Body of pancreas (tissue), 4 donors: ENCODE measurements at regions not wholly inside any gene's neighbourhood (a gene's known extent, or its start where the extent isn't known, plus 50 kb on each side); places are given as distances from the start of the nearest gene placed in this dataset.

Experiments
- ATAC-seq: fragments of 150-250 bp; one replicate; pipeline ENCODE4 v1.9.1; 2016
- DNase-seq, 4 donors: peaks; one replicate each; pipeline ENCODE4 v3.0.0-alpha.2; 2019
- H3K27ac ChIP-seq, 4 donors: fragments of 200-600 bp; sonication (generic); 1 replicate in 3 of 4; 2 replicates in 1 of 4; pipeline versions ENCODE4 v1.5.1 to v1.6.1; 2016 to 2019; ENCODE audit warnings: mild to moderate bottlenecking in 1 of 4, mixed read lengths in 1 of 4, moderate library complexity in 1 of 4
- H3K27me3 ChIP-seq, 2 donors: fragments of 200-600 bp; sonication (generic); one replicate each; pipeline ENCODE4 v1.6.0; 2016; ENCODE audit warnings: mild to moderate bottlenecking in 1 of 2
- H3K36me3 ChIP-seq, 2 donors: fragments of 200-600 bp; sonication (generic); replicated peaks in 1 of 2; 2 replicates each; pipeline ENCODE4 v1.5.1; 2016; ENCODE audit warnings: low read depth in 2 of 2; ENCODE audit not compliant: insufficient read depth in 1 of 2
- H3K4me1 ChIP-seq: fragments of 200-600 bp; sonication (generic); one replicate; pipeline ENCODE4 v1.6.0; 2016
- H3K4me3 ChIP-seq, 2 donors: fragments of 200-600 bp; sonication (generic); 1 replicate in 1 of 2; 2 replicates in 1 of 2; pipeline ENCODE4 v1.5.1; 2016 to 2019
- H3K9me3 ChIP-seq, 3 donors: fragments of 200-600 bp; sonication (generic); 1 replicate in 2 of 3; 2 replicates in 1 of 3; pipeline ENCODE4 v1.5.1; 2016
- CTCF ChIP-seq, 7 experiments: fragments of 450-650 bp in 4 of 7; fragments of 200-600 bp in 3 of 7; sonication (generic) in 3 of 7; IDR thresholded peaks; one replicate each; pipeline ENCODE4 v1.5.1; 2016 to 2019; ENCODE audit warnings: antibody characterized with exemption in 7 of 7
- POLR2A ChIP-seq, 3 donors: fragments of 450-650 bp; IDR thresholded peaks; one replicate each; pipeline ENCODE4 v1.6.1; 2016; ENCODE audit warnings: antibody characterized with exemption in 3 of 3, mild to moderate bottlenecking in 2 of 3
- WGBS, 2 donors: methylation state at CpG; one replicate each; pipeline ENCODE4 v1.1.5; 2017; 5-methylcytosine and 5-hydroxymethylcytosine counted together
- intact Hi-C: fragments of 100-400 bp; cut with DNase I; formaldehyde crosslinking; loops from one replicate; pipeline ENCODE4 v1.15.1; 2023

GRCh38 chr17:55969562-55970324 is 183.5 kb upstream of the ANKFN1 start:
- TF ChIP-seq POLR2A (IDR thresholded peaks at IDR 0.05) (no peak), CTCF (IDR thresholded peaks at IDR 0.05) (no peak)
- no peak overlapping the region for H3K27ac ChIP-seq
- DNase-seq: no peak
- no peak overlapping the region for H3K4me3 ChIP-seq
- intact Hi-C loops: no loop called here
- no peaks in the 10 kb centered on the region for H3K36me3 ChIP-seq
- no peaks in the 10 kb centered on the region for H3K27me3 ChIP-seq
- H3K9me3 ChIP-seq: no peaks in the 10 kb centered on the region
- H3K4me1 ChIP-seq: no peaks in the 10 kb centered on the region
- no peak for ATAC-seq
- WGBS, 2 donors: 56 to 65% methylated on average over 3 of the region's 3 CpGs

GRCh38 chr17:55978578-55978977 is 174.7 kb upstream of the ANKFN1 start:
- Histone ChIP-seq H3K4me3 (no peak overlapping the region), H3K4me1 (no peaks in the 10 kb centered on the region), H3K27ac (no peak overlapping the region), H3K27me3 (no peaks in the 10 kb centered on the region), H3K36me3 (no peaks in the 10 kb centered on the region), H3K9me3 (no peaks in the 10 kb centered on the region)
- TF ChIP-seq POLR2A (IDR thresholded peaks at IDR 0.05) (no peak), CTCF (IDR thresholded peaks at IDR 0.05) (no peak)
- intact Hi-C loops: no loop called here
- DNase-seq: no peak
- 57% methylated on average over 1 of the region's 1 CpG; no CpG with 5 or more reads in 1 of the 2 donors for WGBS, 2 donors
- no peak for ATAC-seq

- no peak for DNase-seq
- H3K4me3 ChIP-seq: no peak overlapping the region
- 66 to 75% methylated on average over 3 of the region's 3 CpGs for WGBS, 2 donors
- H3K9me3 ChIP-seq: no peaks in the 10 kb centered on the region
- no peak overlapping the region for H3K27ac ChIP-seq
- H3K27me3 ChIP-seq: no peaks in the 10 kb centered on the region
- H3K4me1 ChIP-seq: no peaks in the 10 kb centered on the region
- ATAC-seq: no peak
- no peaks in the 10 kb centered on the region for H3K36me3 ChIP-seq
- no peak for TF ChIP-seq CTCF (IDR thresholded peaks at IDR 0.05)
- no peak for TF ChIP-seq POLR2A (IDR thresholded peaks at IDR 0.05)
- intact Hi-C loops: no loop called here
Observed at GRCh38 chr17:55983096-55983495, 170.2 kb upstream of the ANKFN1 start.

GRCh38 chr17:55986817-55987216 is 166.5 kb upstream of the ANKFN1 start:
- Histone ChIP-seq H3K4me1 (no peaks in the 10 kb centered on the region), H3K36me3 (no peaks in the 10 kb centered on the region), H3K9me3 (no peaks in the 10 kb centered on the region), H3K4me3 (no peak overlapping the region), H3K27me3 (no peaks in the 10 kb centered on the region), H3K27ac (no peak overlapping the region)
- 59 to 70% methylated on average over 4 of the region's 4 CpGs for whole genome bisulfite sequencing, 2 donors
- intact Hi-C loops: no loop called here
- TF ChIP-seq POLR2A (IDR thresholded peaks at IDR 0.05): no peak
- TF ChIP-seq CTCF (IDR thresholded peaks at IDR 0.05): no peak
- ATAC-seq (no peak), DNase-seq (no peak)

- no peak for ATAC-seq
Observed at GRCh38 chr17:55988861-55989260, 164.4 kb upstream of the ANKFN1 start.

More at GRCh38 chr17:55988861-55989260, 164.4 kb upstream of the ANKFN1 start:
- Histone ChIP-seq H3K4me3 (no peak overlapping the region), H3K36me3 (no peaks in the 10 kb centered on the region), H3K27ac (no peak overlapping the region), H3K4me1 (no peaks in the 10 kb centered on the region), H3K9me3 (no peaks in the 10 kb centered on the region), H3K27me3 (no peaks in the 10 kb centered on the region)
- WGBS, 2 donors: 51 to 56% methylated on average over 3 of the region's 3 CpGs
- TF ChIP-seq POLR2A (IDR thresholded peaks at IDR 0.05) (no peak), CTCF (IDR thresholded peaks at IDR 0.05) (no peak)
- intact Hi-C loops: no loop called here
- no peak for DNase-seq
